OCI-LY3 (cell line): ENCODE measurements at regions not wholly inside any gene's neighbourhood (a gene's known extent, or its start where the extent isn't known, plus 50 kb on each side); places are given as distances from the start of the nearest gene placed in this dataset.

Source experiments
- H2AFZ ChIP-seq: fragments of 200-600, 300-600 bp; shearing (Covaris generic); 2 replicates; pipeline ENCODE4 v1.6.0; 2014; ENCODE audit warnings: antibody characterized with exemption, low read depth, low read length
- H3K27ac ChIP-seq: fragments of 200-600, 300-600 bp; sonication (generic); 2 replicates; pipeline ENCODE4 v1.5.1; 2014; ENCODE audit warnings: mild to moderate bottlenecking, low read length, moderate library complexity, mixed read lengths
- H3K27me3 ChIP-seq: fragments of 200-600, 300-600 bp; sonication (generic); 2 replicates; pipeline ENCODE4 v1.6.1; 2014; ENCODE audit warnings: low read depth, low read length, mixed read lengths
- H3K36me3 ChIP-seq: fragments of 200-600, 300-600 bp; sonication (generic); replicated peaks from 2 replicates; pipeline ENCODE3; 2014; ENCODE audit warnings: low read depth, low read length, mixed read lengths
- H3K4me1 ChIP-seq: fragments of 300-600, 200-600 bp; sonication (generic); 2 replicates; pipeline ENCODE4 v1.6.1; 2014; ENCODE audit warnings: low read length, mixed read lengths
- H3K4me2 ChIP-seq: fragments of 200-600, 300-600 bp; sonication (generic); 2 replicates; pipeline ENCODE4 v1.6.1; 2014; ENCODE audit warnings: low read length, mixed read lengths
- H3K4me3 ChIP-seq: fragments of 300-600, 200-600 bp; sonication (generic); 2 replicates; pipeline ENCODE4 v1.5.1; 2014; ENCODE audit warnings: antibody characterized with exemption, mild to moderate bottlenecking, low read length, moderate library complexity
- H3K79me2 ChIP-seq: fragments of 300-600, 200-600 bp; shearing (Covaris generic); 2 replicates; pipeline ENCODE4 v1.6.1; 2014; ENCODE audit warnings: mild to moderate bottlenecking, low read length, mixed read lengths
- H3K9ac ChIP-seq: fragments of 300-600, 200-600 bp; shearing (Covaris generic); 2 replicates; pipeline ENCODE4 v1.6.0; 2014; ENCODE audit warnings: mild to moderate bottlenecking, low read length, moderate library complexity
- H3K9me3 ChIP-seq: fragments of 200-600, 300-600 bp; shearing (Covaris generic); 2 replicates; pipeline ENCODE4 v1.6.1; 2014; ENCODE audit warnings: low read length, mixed read lengths; ENCODE audit not compliant: insufficient read depth
- H4K20me1 ChIP-seq: fragments of 200-600, 300-600 bp; sonication (generic); 2 replicates; pipeline ENCODE4 v1.6.1; 2016; ENCODE audit warnings: low read length, mixed read lengths; ENCODE audit not compliant: insufficient read depth
- CTCF ChIP-seq: fragments of 200-600, 300-600 bp; sonication (generic); IDR thresholded peaks from 2 replicates; pipeline ENCODE4 v1.5.1; 2014; ENCODE audit warnings: antibody characterized with exemption, low read length, low read depth
- EZH2phosphoT487 ChIP-seq: fragments of 200-600 bp; shearing (Covaris generic); IDR thresholded peaks from 2 replicates; pipeline ENCODE4 v1.6.1; 2018; ENCODE audit warnings: antibody characterized with exemption, mixed run types, low read depth

- no peaks in the 10 kb centered on the region for H4K20me1 ChIP-seq
- no peaks in the 10 kb centered on the region for H3K4me1 ChIP-seq
- no peak overlapping the region for H3K4me2 ChIP-seq
- no peaks in the 10 kb centered on the region for H3K9me3 ChIP-seq
- H3K27me3 ChIP-seq = peaks cover 14% of the 10 kb centered on the region
- H3K4me3 ChIP-seq = no peak overlapping the region
- no peak for TF ChIP-seq EZH2phosphoT487
- no peak for TF ChIP-seq CTCF
- no peak overlapping the region for H2AFZ ChIP-seq
- H3K36me3 ChIP-seq = no peaks in the 10 kb centered on the region
- H3K79me2 ChIP-seq = no peaks in the 10 kb centered on the region
- no peak overlapping the region for H3K9ac ChIP-seq
- H3K27ac ChIP-seq = no peak overlapping the region
Measured at GRCh38 chr9:109556786-109557185, 58.7 kb upstream of the PTPN3 start.

GRCh38 chr9:109557481-109557880, 59.4 kb upstream of the PTPN3 start:
- TF ChIP-seq EZH2phosphoT487 = no peak
- TF ChIP-seq CTCF = no peak
- no peaks in the 10 kb centered on the region for H3K4me1 ChIP-seq
- H3K9me3 ChIP-seq = no peaks in the 10 kb centered on the region
- no peaks in the 10 kb centered on the region for H3K79me2 ChIP-seq
- H3K4me2 ChIP-seq = no peak overlapping the region
- no peak overlapping the region for H3K27ac ChIP-seq
- H3K4me3 ChIP-seq = no peak overlapping the region
- peaks cover 13% of the 10 kb centered on the region for H3K27me3 ChIP-seq
- no peaks in the 10 kb centered on the region for H4K20me1 ChIP-seq
- H3K9ac ChIP-seq = no peak overlapping the region
- no peaks in the 10 kb centered on the region for H3K36me3 ChIP-seq
- H2AFZ ChIP-seq = no peak overlapping the region

- Histone ChIP-seq H3K27ac (no peak overlapping the region), H3K27me3 (peaks cover 21% of the 10 kb centered on the region)
Measured at GRCh38 chr9:109558718-109559151, 60.6 kb upstream of the PTPN3 start.

GRCh38 chr9:109560470-109561132, 62.5 kb upstream of the PTPN3 start:
- Histone ChIP-seq H2AFZ (no peak overlapping the region), H3K4me1 (no peaks in the 10 kb centered on the region), H3K27me3 (peaks cover 21% of the 10 kb centered on the region), H3K4me2 (no peak overlapping the region), H3K79me2 (no peaks in the 10 kb centered on the region), H3K36me3 (no peaks in the 10 kb centered on the region), H3K9me3 (no peaks in the 10 kb centered on the region), H3K4me3 (no peak overlapping the region), H3K9ac (no peak overlapping the region), H4K20me1 (no peaks in the 10 kb centered on the region), H3K27ac (no peak overlapping the region)
- TF ChIP-seq EZH2phosphoT487 = no peak
- TF ChIP-seq CTCF = no peak

More at GRCh38 chr9:109558718-109559151, 60.6 kb upstream of the PTPN3 start:
- no peaks in the 10 kb centered on the region for H3K4me1 ChIP-seq
- no peak for TF ChIP-seq CTCF
- no peak for TF ChIP-seq EZH2phosphoT487
- no peak overlapping the region for H3K4me2 ChIP-seq
- no peak overlapping the region for H3K4me3 ChIP-seq
- no peaks in the 10 kb centered on the region for H3K36me3 ChIP-seq
- H3K9ac ChIP-seq = no peak overlapping the region
- H4K20me1 ChIP-seq = no peaks in the 10 kb centered on the region
- H3K9me3 ChIP-seq = no peaks in the 10 kb centered on the region
- no peaks in the 10 kb centered on the region for H3K79me2 ChIP-seq
- H2AFZ ChIP-seq = no peak overlapping the region
